ENCODE measurements at regions not wholly inside any gene's neighbourhood (a gene's known extent, or its start where the extent isn't known, plus 50 kb on each side); places are given as distances from the start of the nearest gene placed in this dataset.

- POLR2A ChIA-PET: no interaction called here
- CTCF ChIA-PET: no interaction called here
Observed at GRCh38 chr16:7107436-7107835, 225.2 kb upstream of the RBFOX1 start.

GRCh38 chr16:7103056-7103455 is 229.6 kb upstream of the RBFOX1 start:
- CTCF ChIA-PET: no interaction called here
- POLR2A ChIA-PET: no interaction called here

GRCh38 chr16:7101054-7101453 is 231.6 kb upstream of the RBFOX1 start:
- POLR2A ChIA-PET: interaction anchor here (0.6 kb wide), 1 partner anchor 1543 kb away, joined by 3 read pairs; no protein-coding TSS in a partner anchor
- CTCF ChIA-PET: no interaction called here

- ChIA-PET POLR2A (no interaction called here), CTCF (no interaction called here)
Observed at GRCh38 chr16:7097518-7097917, 235.1 kb upstream of the RBFOX1 start.

GRCh38 chr16:7093511-7093910 is 239.1 kb upstream of the RBFOX1 start:
- CTCF ChIA-PET: no interaction called here
- POLR2A ChIA-PET: interaction anchor here (0.5 kb wide), 1 partner anchor 193 kb away, joined by 7 read pairs; no protein-coding TSS in a partner anchor

- ChIA-PET CTCF (no interaction called here), POLR2A (no interaction called here)
Observed at GRCh38 chr16:7090628-7091115, 242.0 kb upstream of the RBFOX1 start.

GRCh38 chr16:7089751-7090150 is 242.9 kb upstream of the RBFOX1 start:
- CTCF ChIA-PET: no interaction called here
- POLR2A ChIA-PET: no interaction called here

- ChIA-PET CTCF (no interaction called here), POLR2A (no interaction called here)
Observed at GRCh38 chr16:7088711-7089110, 243.9 kb upstream of the RBFOX1 start.

GRCh38 chr16:7086822-7087616 is 245.6 kb upstream of the RBFOX1 start:
- ChIA-PET CTCF (no interaction called here), POLR2A (no interaction called here)

- ChIA-PET CTCF (no interaction called here), POLR2A (no interaction called here)
Observed at GRCh38 chr16:7085776-7086175, 246.9 kb upstream of the RBFOX1 start.

GRCh38 chr16:7083096-7083495 is 249.5 kb upstream of the RBFOX1 start:
- ChIA-PET CTCF (no interaction called here), POLR2A (no interaction called here)

- POLR2A ChIA-PET: no interaction called here
Observed at GRCh38 chr16:7077636-7078035, 255.0 kb upstream of the RBFOX1 start.

GRCh38 chr16:7074715-7075114 is 257.9 kb upstream of the RBFOX1 start:
- CTCF ChIA-PET: no interaction called here
- POLR2A ChIA-PET: no interaction called here

More at GRCh38 chr16:7077636-7078035, 255.0 kb upstream of the RBFOX1 start:
- CTCF ChIA-PET: no interaction called here

GRCh38 chr16:7057458-7057857 is 275.2 kb upstream of the RBFOX1 start:
- ChIA-PET POLR2A (no interaction called here), CTCF (interaction anchor here (0.7 kb wide), 1 partner anchor 1128 kb away, joined by 5 read pairs; no protein-coding TSS in a partner anchor)

- ChIA-PET POLR2A (no interaction called here), CTCF (no interaction called here)
Observed at GRCh38 chr16:7055443-7055842, 277.2 kb upstream of the RBFOX1 start.

GRCh38 chr16:7051591-7052349 is 280.9 kb upstream of the RBFOX1 start:
- ChIA-PET POLR2A (no interaction called here), CTCF (no interaction called here)

GRCh38 chr16:7044331-7044730 is 288.3 kb upstream of the RBFOX1 start:
- ChIA-PET POLR2A (no interaction called here), CTCF (no interaction called here)

- ChIA-PET CTCF (no interaction called here), POLR2A (no interaction called here)
Observed at GRCh38 chr16:7038475-7038874, 294.2 kb upstream of the RBFOX1 start.

- ChIA-PET POLR2A (no interaction called here), CTCF (interaction anchor here (0.6 kb wide), 1 partner anchor 1585 kb away, joined by 3 read pairs; no protein-coding TSS in a partner anchor)
Observed at GRCh38 chr16:7037495-7037894, 295.1 kb upstream of the RBFOX1 start.

GRCh38 chr16:7031031-7031430 is 301.6 kb upstream of the RBFOX1 start:
- CTCF ChIA-PET: no interaction called here
- POLR2A ChIA-PET: no interaction called here

- ChIA-PET CTCF (no interaction called here), POLR2A (no interaction called here)
Observed at GRCh38 chr16:7027401-7027800, 305.2 kb upstream of the RBFOX1 start.
